Lower leg skin (tissue), 4 donors: ENCODE measurements at regions not wholly inside any gene's neighbourhood (a gene's known extent, or its start where the extent isn't known, plus 50 kb on each side); places are given as distances from the start of the nearest gene placed in this dataset.
A peak's percentile ranks its signal among the peaks of the same experiment; 100 is the strongest.

ENCODE experiments used
- DNase-seq, 2 donors: peaks; one replicate each; pipeline ENCODE4 v3.0.0-alpha.2; 2019; ENCODE audit warnings: low spot score in 2 of 2
- H3K4me3 ChIP-seq: fragments of 200-600 bp; sonication (generic); 2 replicates; pipeline ENCODE4 v1.5.1; 2017; ENCODE audit warnings: mild to moderate bottlenecking, low read depth; ENCODE audit not compliant: poor library complexity, severe bottlenecking
- POLR2A ChIP-seq, 2 donors: fragments of 450-650 bp; IDR thresholded peaks; one replicate each; pipeline ENCODE4 v1.6.1; 2016 to 2017; ENCODE audit warnings: antibody characterized with exemption in 2 of 2, mild to moderate bottlenecking in 1 of 2, moderate library complexity in 1 of 2
- WGBS, 2 donors: methylation state at CpG; one replicate each; pipeline ENCODE4 v1.1.5; 2018; 5-methylcytosine and 5-hydroxymethylcytosine counted together
- intact Hi-C: fragments of 100-400 bp; cut with DNase I; formaldehyde crosslinking; loops from one replicate; pipeline ENCODE4 v1.15.0; 2023; ENCODE audit warnings: low total_unique reads
- TF ChIP-seq, protein P1 (sequence below), 3 donors: fragments of 450-650 bp; IDR thresholded peaks; one replicate each; pipeline ENCODE4 v1.5.1; 2016; ENCODE audit warnings: antibody characterized with exemption in 3 of 3, mild to moderate bottlenecking in 3 of 3, moderate library complexity in 2 of 3

DNA sequence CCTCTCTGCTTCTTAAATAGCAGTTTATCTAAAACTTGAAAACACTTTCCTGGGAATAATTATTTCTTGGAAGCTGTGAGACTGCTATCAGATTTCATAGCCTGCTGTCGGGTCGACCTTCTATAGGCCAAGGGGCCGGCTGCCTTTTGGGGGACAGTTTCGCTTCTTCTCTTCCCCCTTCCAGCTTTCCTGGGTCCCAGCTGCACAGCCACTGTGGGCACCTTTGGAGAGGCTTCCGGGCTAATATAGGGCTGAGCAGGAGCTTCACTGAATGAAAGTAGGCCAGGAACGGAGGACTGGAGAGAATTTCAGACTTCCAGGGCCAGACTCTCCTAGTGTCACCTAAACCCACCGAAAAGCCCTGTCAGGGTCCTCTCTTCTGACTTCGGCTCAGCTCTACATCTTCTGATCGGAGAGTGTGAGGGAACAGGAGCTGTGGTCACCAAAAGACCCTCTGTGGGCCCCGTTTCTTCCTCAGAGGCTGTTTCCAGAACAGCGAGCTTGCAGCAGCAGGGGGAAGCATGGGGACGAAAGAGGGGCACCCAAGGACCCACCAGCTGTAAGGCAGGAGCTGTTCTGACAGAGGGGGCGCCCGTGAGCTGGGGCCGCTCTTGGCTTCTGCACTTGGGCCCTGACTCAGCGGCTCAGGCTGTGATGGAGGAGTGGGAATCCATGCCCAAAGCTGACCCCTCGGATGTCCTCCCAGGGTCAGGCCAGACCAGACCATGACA is 620.6 kb downstream of the BCOR start:
- 64 to 69% methylated on average over 16 to 17 of the region's 17 CpGs for WGBS, 2 donors
- no peak for TF ChIP-seq POLR2A (IDR thresholded peaks at IDR 0.05)
- TF ChIP-seq, protein P1, sequence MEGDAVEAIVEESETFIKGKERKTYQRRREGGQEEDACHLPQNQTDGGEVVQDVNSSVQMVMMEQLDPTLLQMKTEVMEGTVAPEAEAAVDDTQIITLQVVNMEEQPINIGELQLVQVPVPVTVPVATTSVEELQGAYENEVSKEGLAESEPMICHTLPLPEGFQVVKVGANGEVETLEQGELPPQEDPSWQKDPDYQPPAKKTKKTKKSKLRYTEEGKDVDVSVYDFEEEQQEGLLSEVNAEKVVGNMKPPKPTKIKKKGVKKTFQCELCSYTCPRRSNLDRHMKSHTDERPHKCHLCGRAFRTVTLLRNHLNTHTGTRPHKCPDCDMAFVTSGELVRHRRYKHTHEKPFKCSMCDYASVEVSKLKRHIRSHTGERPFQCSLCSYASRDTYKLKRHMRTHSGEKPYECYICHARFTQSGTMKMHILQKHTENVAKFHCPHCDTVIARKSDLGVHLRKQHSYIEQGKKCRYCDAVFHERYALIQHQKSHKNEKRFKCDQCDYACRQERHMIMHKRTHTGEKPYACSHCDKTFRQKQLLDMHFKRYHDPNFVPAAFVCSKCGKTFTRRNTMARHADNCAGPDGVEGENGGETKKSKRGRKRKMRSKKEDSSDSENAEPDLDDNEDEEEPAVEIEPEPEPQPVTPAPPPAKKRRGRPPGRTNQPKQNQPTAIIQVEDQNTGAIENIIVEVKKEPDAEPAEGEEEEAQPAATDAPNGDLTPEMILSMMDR (IDR thresholded peaks at IDR 0.05), result no peak
- H3K4me3 ChIP-seq, result no peak overlapping the region
- intact Hi-C loops, result no loop called here
- peak in 1 of 2 donors; percentile 70 for DNase-seq

DNA sequence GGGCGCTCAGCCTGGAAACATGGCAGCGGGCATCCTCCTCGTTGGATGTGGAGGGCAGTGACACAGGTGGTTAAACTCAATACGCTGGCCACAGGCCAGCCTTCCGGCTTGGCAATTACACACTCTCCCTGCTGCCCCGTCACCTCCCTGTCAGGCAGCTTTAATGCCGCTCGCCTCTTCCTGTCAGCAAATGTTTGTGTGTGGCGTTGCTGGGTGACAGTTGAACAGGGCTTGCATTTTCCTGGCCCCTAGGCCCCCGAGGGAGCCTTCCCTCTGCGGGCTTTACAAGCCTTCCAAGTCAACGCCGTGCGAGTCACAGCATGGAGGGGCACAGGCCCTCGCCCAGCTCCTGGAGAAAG is 620.0 kb downstream of the BCOR start:
- intact Hi-C loops, result no loop called here
- no peak overlapping the region for H3K4me3 ChIP-seq
- 12 to 51% methylated on average over 10 to 15 of the region's 15 CpGs for WGBS, 2 donors
- peak in 1 of 2 donors; percentile 87 for DNase-seq
- TF ChIP-seq, protein P1 (IDR thresholded peaks at IDR 0.05), result no peak
- no peak for TF ChIP-seq POLR2A (IDR thresholded peaks at IDR 0.05)

DNA sequence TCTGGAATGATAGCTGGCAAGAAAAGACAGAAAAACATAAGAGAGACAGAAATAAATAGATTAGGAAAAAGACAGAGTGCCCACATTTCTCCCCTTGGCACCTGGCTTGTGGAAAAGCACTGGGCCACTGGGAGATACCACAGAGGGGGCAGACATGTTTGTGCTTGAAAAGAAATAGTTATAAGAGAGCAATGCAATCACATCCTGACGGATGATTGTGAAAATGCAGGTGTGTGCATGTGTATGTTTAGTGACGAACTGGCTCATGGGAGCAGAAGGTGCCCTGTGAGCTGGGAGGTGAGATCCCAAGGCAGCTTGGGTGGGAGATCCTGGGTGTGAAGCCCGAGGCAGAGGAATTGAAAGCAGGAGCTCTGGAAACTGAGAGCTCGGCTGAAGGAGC is 617.9 kb downstream of the BCOR start:
- WGBS, 2 donors, result 59% methylated on average over 4 of the region's 4 CpGs
- intact Hi-C loops, result no loop called here
- TF ChIP-seq, protein P1 (IDR thresholded peaks at IDR 0.05), result no peak
- TF ChIP-seq POLR2A (IDR thresholded peaks at IDR 0.05), result no peak

DNA sequence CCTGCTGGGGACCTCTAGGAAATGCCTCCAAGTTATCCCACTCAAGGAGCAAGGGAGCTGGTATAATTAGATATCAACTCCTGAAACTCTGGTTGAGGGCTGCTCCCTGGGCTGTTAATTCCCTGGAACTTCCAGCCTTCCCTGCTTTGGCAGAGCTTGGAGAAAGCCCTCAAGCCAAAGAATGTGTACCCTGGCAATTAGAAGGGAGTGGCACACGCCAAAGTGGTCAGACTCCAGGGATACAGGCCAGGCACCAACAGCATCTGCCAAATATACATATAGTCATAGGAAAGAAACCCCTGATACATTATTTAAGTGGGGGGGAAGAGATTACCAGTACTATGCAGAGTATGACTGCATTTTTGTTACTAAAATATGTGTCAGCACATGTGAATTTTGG is 616.8 kb downstream of the BCOR start:
- intact Hi-C loops, result no loop called here
- no peak for DNase-seq
- H3K4me3 ChIP-seq, result no peak overlapping the region
- TF ChIP-seq, protein P1 (IDR thresholded peaks at IDR 0.05), result no peak
- TF ChIP-seq POLR2A (IDR thresholded peaks at IDR 0.05), result no peak
- 17 to 27% methylated on average over 1 of the region's 1 CpG for WGBS, 2 donors

More for the DNA sequence above, 617.9 kb downstream of the BCOR start:
- H3K4me3 ChIP-seq, result no peak overlapping the region
- no peak for DNase-seq

DNA sequence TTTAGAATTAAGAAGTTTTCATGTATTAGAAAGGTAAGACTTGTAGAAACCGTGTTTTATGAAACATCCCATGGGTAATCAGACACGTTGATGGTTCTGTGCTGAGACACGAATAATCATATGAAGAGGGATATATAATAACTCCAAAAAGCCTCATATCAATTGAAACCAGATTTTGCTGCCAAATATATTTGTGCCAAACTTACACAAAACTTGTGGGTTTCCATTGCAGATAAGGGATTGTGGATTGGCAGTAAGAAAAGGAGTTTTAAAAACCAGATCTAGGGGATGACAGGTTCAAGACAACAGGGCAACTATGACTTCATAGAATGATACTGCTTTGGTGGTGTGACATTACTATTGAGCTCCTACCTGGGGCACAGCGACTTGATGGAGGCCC is 616.1 kb downstream of the BCOR start:
- TF ChIP-seq, protein P1 (IDR thresholded peaks at IDR 0.05), result no peak
- no peak for TF ChIP-seq POLR2A (IDR thresholded peaks at IDR 0.05)
- no peak for DNase-seq
- WGBS, 2 donors, result 57 to 63% methylated on average over 4 of the region's 4 CpGs
- intact Hi-C loops, result no loop called here
- no peak overlapping the region for H3K4me3 ChIP-seq
